ENCODE measurements at regions not wholly inside any gene's neighbourhood (a gene's known extent, or its start where the extent isn't known, plus 50 kb on each side); places are given as distances from the start of the nearest gene placed in this dataset.

DNA sequence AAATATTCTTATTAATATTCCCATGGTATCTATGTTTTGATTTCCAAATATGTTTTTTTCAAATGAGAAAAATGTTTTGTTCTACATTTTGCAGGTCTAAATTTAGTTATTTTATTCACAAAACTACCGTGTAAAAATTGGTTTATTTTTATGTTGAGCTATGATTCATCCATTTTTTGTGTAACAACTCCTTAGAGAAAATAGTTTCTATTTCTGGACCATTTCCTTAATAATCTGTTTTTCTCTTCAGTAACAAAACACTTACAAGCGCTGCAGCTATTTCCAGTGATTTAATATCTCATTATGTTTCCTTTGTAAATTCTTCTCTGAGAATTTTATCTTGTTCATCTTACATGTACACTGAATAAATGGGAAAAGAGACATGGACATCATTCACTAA, 550.7 kb upstream of the SLITRK5 start:
- TF ChIP-seq, protein P1, sequence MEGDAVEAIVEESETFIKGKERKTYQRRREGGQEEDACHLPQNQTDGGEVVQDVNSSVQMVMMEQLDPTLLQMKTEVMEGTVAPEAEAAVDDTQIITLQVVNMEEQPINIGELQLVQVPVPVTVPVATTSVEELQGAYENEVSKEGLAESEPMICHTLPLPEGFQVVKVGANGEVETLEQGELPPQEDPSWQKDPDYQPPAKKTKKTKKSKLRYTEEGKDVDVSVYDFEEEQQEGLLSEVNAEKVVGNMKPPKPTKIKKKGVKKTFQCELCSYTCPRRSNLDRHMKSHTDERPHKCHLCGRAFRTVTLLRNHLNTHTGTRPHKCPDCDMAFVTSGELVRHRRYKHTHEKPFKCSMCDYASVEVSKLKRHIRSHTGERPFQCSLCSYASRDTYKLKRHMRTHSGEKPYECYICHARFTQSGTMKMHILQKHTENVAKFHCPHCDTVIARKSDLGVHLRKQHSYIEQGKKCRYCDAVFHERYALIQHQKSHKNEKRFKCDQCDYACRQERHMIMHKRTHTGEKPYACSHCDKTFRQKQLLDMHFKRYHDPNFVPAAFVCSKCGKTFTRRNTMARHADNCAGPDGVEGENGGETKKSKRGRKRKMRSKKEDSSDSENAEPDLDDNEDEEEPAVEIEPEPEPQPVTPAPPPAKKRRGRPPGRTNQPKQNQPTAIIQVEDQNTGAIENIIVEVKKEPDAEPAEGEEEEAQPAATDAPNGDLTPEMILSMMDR (conservative IDR thresholded peaks at IDR 0.05): no peak
- no peak for TF ChIP-seq ZFX (IDR thresholded peaks at IDR 0.05)
